ENCODE measurements at regions not wholly inside any gene's neighbourhood (a gene's known extent, or its start where the extent isn't known, plus 50 kb on each side); places are given as distances from the start of the nearest gene placed in this dataset.

GRCh38 chr2:198307093-198307492 is 502.7 kb downstream of the PLCL1 start:
- no peak for TF ChIP-seq CTCF (IDR thresholded peaks at IDR 0.05; ENCODE audit: poor library complexity)
- no peak for TF ChIP-seq EZH2phosphoT487 (IDR thresholded peaks at IDR 0.05; ENCODE audit: low read depth, severe bottlenecking, unreplicated experiment)

All from hepatocyte (in vitro differentiated cells).